HepG2 (cell line): ENCODE measurements at regions not wholly inside any gene's neighbourhood (a gene's known extent, or its start where the extent isn't known, plus 50 kb on each side); places are given as distances from the start of the nearest gene placed in this dataset.

ENCODE experiments used
- ATAC-seq: fragments of 200-7000 bp; cut with Tn5 transposase; 3 replicates; pipeline ENCODE4 v1.9.1; 2020; ENCODE audit warnings: mild to moderate bottlenecking, moderate library complexity
- BruUV-seq: library from RNA; stranded (reverse); fragments of 400-500 nt; replicated peaks from 2 replicates; lab custom pipeline; 2021; lab: Mats Ljungman, UMichigan
- CTCF ChIA-PET: fragments of 300-600 bp; formaldehyde crosslinking; extraction: SDS; loops from one replicate; lab custom pipeline; 2021; ENCODE audit warnings: low total read pairs, inconsistent platforms, low intra/inter-chr PET ratio; lab: Yijun Ruan, JAX
- POLR2A ChIA-PET: fragments of 350-600 bp; sonication (Branson Sonifier 250); formaldehyde crosslinking; loops from one replicate; lab custom pipeline; 2020; ENCODE audit warnings: antibody characterized with exemption, inconsistent platforms; lab: Yijun Ruan, JAX
- DNase-seq: peaks from one replicate; pipeline ENCODE4 v3.0.0-alpha.2; 2015; ENCODE audit warnings: low spot score
- FAIRE-seq: peaks from 3 replicates; lab custom pipeline; 2011; peaks lifted over from hg19 to GRCh38; lab: Jason Lieb, UNC
- H2AFZ ChIP-seq: one replicate; pipeline ENCODE4 v1.6.1; 2011; ENCODE audit warnings: low read length, inconsistent platforms
- H3K27ac ChIP-seq: fragments of 300-600 bp; 3 replicates; pipeline ENCODE4 v1.8.0; 2011; ENCODE audit warnings: mixed run types, mild to moderate bottlenecking, mixed read lengths, low read length, inconsistent platforms; ENCODE audit not compliant: insufficient read depth; ENCODE audit errors: extremely low read length
- H3K27me3 ChIP-seq, 2 experiments: fragments of 200-600 bp in 1 of 2; 2 replicates in 1 of 2; 3 replicates in 1 of 2; pipeline versions ENCODE4 v1.6.0 to v1.8.0; 2011; ENCODE audit warnings: low read length in 2 of 2, mild to moderate bottlenecking in 2 of 2, moderate library complexity in 2 of 2, inconsistent platforms in 1 of 2; ENCODE audit not compliant: insufficient read depth in 2 of 2, control insufficient read depth in 1 of 2
- H3K36me3 ChIP-seq, 2 experiments: fragments of 200-600 bp in 1 of 2; replicated peaks in 1 of 2; 2 replicates in 1 of 2; 3 replicates in 1 of 2; pipeline versions ENCODE4 v1.5.1 to v1.8.0; 2011; ENCODE audit warnings: low read length in 2 of 2, inconsistent platforms in 1 of 2; ENCODE audit not compliant: insufficient read depth in 2 of 2, control insufficient read depth in 1 of 2
- H3K4me1 ChIP-seq: 2 replicates; pipeline ENCODE4 v1.5.1; 2012; ENCODE audit warnings: low read length, inconsistent platforms; ENCODE audit not compliant: insufficient read depth
- H3K4me2 ChIP-seq: 2 replicates; pipeline ENCODE4 v1.6.0; 2011; ENCODE audit warnings: low read depth, low read length, inconsistent platforms
- H3K4me3 ChIP-seq, 3 experiments: fragments of 200-600 bp in 1 of 3; sonication (generic), shearing (Covaris generic) in 1 of 3; replicated peaks in 1 of 3; 2 replicates each; pipeline ENCODE4 v1.5.1; 2011 to 2016; ENCODE audit warnings: low read length in 3 of 3, inconsistent platforms in 2 of 3, low read depth in 2 of 3, mild to moderate bottlenecking in 2 of 3, control low read depth in 1 of 3, mixed read lengths in 1 of 3; ENCODE audit not compliant: insufficient read depth in 1 of 3
- H3K79me2 ChIP-seq: one replicate; pipeline ENCODE4 v1.6.1; 2011; ENCODE audit warnings: low read length, inconsistent platforms; ENCODE audit not compliant: insufficient read depth
- H3K9ac ChIP-seq: 2 replicates; pipeline ENCODE4 v1.6.0; 2011; ENCODE audit warnings: mild to moderate bottlenecking, low read depth, low read length, inconsistent platforms; ENCODE audit not compliant: insufficient read depth
- H3K9me3 ChIP-seq: 2 replicates; pipeline ENCODE4 v1.5.1; 2012; ENCODE audit warnings: mild to moderate bottlenecking, low read length
- H4K20me1 ChIP-seq: 2 replicates; pipeline ENCODE4 v1.6.0; 2011; ENCODE audit warnings: inconsistent platforms, mild to moderate bottlenecking, low read length, moderate library complexity; ENCODE audit not compliant: insufficient read depth
- ATM ChIP-seq: fragments of 450-650 bp; IDR thresholded peaks from 2 replicates; pipeline ENCODE4 v1.7.1; 2017; ENCODE audit warnings: mild to moderate bottlenecking, borderline replicate concordance
- IRF9 ChIP-seq: sonication (generic); formaldehyde crosslinking; IDR thresholded peaks from 2 replicates; pipeline ENCODE4 v1.8.0; 2022; ENCODE audit warnings: missing genetic modification reagents, mild to moderate bottlenecking, borderline replicate concordance
- ZNF142 ChIP-seq: sonication (generic); formaldehyde crosslinking; IDR thresholded peaks from 2 replicates; pipeline ENCODE4 v1.4.0; 2020; ENCODE audit warnings: missing genetic modification reagents
- WGBS: methylation state at CpG from one replicate; pipeline ENCODE4 v1.1.6; 2017; ENCODE audit warnings: low lambda C conversion rate; 5-methylcytosine and 5-hydroxymethylcytosine counted together
- in situ Hi-C: cut with HindIII; loops from 2 replicates; pipeline ENCODE4 v1.10.0; 2017; ENCODE audit warnings: low pct_unique_long_range_greater_than_20kb; ENCODE audit not compliant: extremely low pct_ligation_motif_present
- intact Hi-C: fragments of 100-400 bp; cut with micrococcal nuclease; formaldehyde crosslinking; loops from one replicate; pipeline ENCODE4 v1.10.0; 2022; ENCODE audit not compliant: unreplicated experiment

GRCh38 chr6:15849395-15849794, 186.6 kb upstream of the DTNBP1 start:
- intact Hi-C loops (no loop called here), in situ Hi-C loops (no loop called here)
- ChIA-PET CTCF (no interaction called here), POLR2A (no interaction called here)
- WGBS = 3% methylated on average over 4 of the region's 4 CpGs
- BruUV-seq = no TSS peak
- Histone ChIP-seq H3K4me2 (no peak overlapping the region), H3K36me3 (no peaks in the 10 kb centered on the region), H3K4me1 (no peaks in the 10 kb centered on the region), H3K9me3 (no peaks in the 10 kb centered on the region), H3K9ac (no peak overlapping the region), H3K4me3 (no peak overlapping the region), H2AFZ (no peak overlapping the region), H3K79me2 (no peaks in the 10 kb centered on the region), H3K27me3 (no peaks in the 10 kb centered on the region), H3K27ac (no peak overlapping the region), H4K20me1 (no peaks in the 10 kb centered on the region)
- no peak for DNase-seq
- ATAC-seq = no peak
- no peak for FAIRE-seq
- TF ChIP-seq ATM (no peak), IRF9 (CRISPR knock-in tag) (no peak), ZNF142 (no peak)
